ENCODE measurements at regions not wholly inside any gene's neighbourhood (a gene's known extent, or its start where the extent isn't known, plus 50 kb on each side); places are given as distances from the start of the nearest gene placed in this dataset.
A peak's percentile ranks its signal among the peaks of the same experiment; 100 is the strongest.

DNA sequence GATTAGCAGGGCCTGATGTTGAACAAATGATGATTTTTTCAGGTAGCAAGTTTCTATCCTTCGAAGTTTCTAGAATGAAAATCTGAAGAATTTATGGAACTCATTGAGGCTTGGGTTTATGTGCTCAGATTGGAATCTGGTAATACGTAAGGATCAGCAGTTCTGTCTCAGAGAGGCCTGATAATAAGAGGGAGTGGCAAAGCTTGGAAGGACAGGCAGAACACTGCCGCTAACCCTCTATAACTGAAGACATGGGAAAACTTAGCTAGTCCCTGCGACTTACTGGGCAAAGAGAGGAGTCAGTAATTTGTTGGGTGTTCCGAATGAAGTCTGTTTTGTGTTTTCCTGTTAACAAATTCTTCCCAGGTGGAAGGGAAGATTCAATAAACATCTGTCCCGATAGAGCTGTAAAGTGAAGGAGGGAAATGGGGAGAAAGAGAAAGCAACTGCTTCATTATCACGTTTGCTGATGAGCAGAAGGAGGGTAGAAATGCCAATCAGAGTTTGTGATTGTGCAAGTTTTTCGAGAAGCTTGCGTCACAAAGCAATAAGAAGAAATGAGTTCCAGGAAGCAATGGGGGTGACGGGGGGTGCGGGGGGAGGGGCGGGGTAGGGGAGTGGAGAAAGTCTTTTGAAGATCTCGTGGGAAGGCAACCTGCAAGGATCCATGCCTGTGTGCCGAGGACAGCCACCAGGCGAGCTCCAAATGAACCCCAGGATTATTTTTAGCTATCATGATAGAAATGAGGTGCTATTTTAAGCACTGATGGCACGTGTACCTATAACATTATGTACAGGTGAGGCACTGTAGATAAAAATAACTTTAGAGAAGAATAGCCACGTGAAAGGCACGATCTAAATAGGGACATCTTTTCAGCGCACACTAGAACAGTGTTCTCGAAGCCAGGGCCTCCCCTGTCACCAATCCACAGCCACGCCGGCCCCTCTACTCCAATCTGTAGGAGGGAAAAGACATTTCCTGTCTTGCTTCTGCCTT lies 224.1 kb downstream of the FGF9 start:
- WGBS (ENCODE audit: extremely low coverage, insufficient read length, low lambda C conversion rate), result no CpG with 5 or more reads among the region's 22 CpGs
- H2BK12ac ChIP-seq (ENCODE audit: insufficient read length, low read depth, low read length), result no peak overlapping the region
- no peak overlapping the region for H3K23ac ChIP-seq (ENCODE audit: insufficient read length, low read depth, low read length)
- no peak overlapping the region for H3K18ac ChIP-seq (ENCODE audit: insufficient read length, low read depth, low read length)
- H4K91ac ChIP-seq (ENCODE audit: insufficient read length, low read depth, low read length), result no peak overlapping the region
- no peak overlapping the region for H2AFZ ChIP-seq (ENCODE audit: low read length)
- no peak overlapping the region for H3K4me3 Mint-ChIP-seq
- H4K20me1 ChIP-seq (ENCODE audit: control insufficient read depth, insufficient read depth, insufficient read length), result no peaks in the 10 kb centered on the region
- no peak overlapping the region for H3K4ac ChIP-seq (ENCODE audit: low read depth, low read length)
- H3K9me3 Mint-ChIP-seq, result no peaks in the 10 kb centered on the region
- no peak overlapping the region for H4K5ac ChIP-seq (ENCODE audit: insufficient read length, low read depth, low read length)
- peak; percentile 14 for DNase-seq
- no peak overlapping the region for H2BK20ac ChIP-seq (ENCODE audit: low read depth, low read length, poor library complexity, severe bottlenecking)
- no peak overlapping the region for H2AK5ac ChIP-seq (ENCODE audit: insufficient read length, low read length)
- H3K79me2 ChIP-seq (ENCODE audit: insufficient read depth, low read length), result no peaks in the 10 kb centered on the region
- H4K8ac ChIP-seq (replicated peaks; ENCODE audit: insufficient read length, low read depth, low read length), result no peak overlapping the region
- H2BK5ac ChIP-seq (ENCODE audit: insufficient read length, low read length), result no peak overlapping the region
- H3K4me2 ChIP-seq (ENCODE audit: insufficient read depth, insufficient read length, low read length), result no peak overlapping the region
- no peaks in the 10 kb centered on the region for H3K4me1 ChIP-seq (ENCODE audit: insufficient read depth, low read length)
- H3K27ac Mint-ChIP-seq, result no peak overlapping the region
- H3K14ac ChIP-seq (ENCODE audit: insufficient read depth, low read length), result no peak overlapping the region
- no peak overlapping the region for H2BK15ac ChIP-seq (ENCODE audit: low read depth, low read length)
- H3K36me3 Mint-ChIP-seq (ENCODE audit: insufficient read depth in 1 of 3, low read depth in 3 of 3), result no peaks in the 10 kb centered on the region
- H3K27ac ChIP-seq (ENCODE audit: insufficient read length, low read depth, low read length), result no peak overlapping the region
- H3K56ac ChIP-seq (ENCODE audit: insufficient read length, low read depth, low read length), result no peak overlapping the region
- H3K27me3 Mint-ChIP-seq (ENCODE audit: low read depth), result no peaks in the 10 kb centered on the region
- no peak overlapping the region for H2BK120ac ChIP-seq (ENCODE audit: low read depth, low read length, poor library complexity, severe bottlenecking)
- no peaks in the 10 kb centered on the region for H3K79me1 ChIP-seq (ENCODE audit: insufficient read depth, low read depth, low read length, poor library complexity, severe bottlenecking)
- no peaks in the 10 kb centered on the region for H3K23me2 ChIP-seq (ENCODE audit: insufficient read length, low read depth, low read length, poor library complexity, severe bottlenecking)
- H3K9ac ChIP-seq (ENCODE audit: extremely low read depth, insufficient read length, low read length), result no peak overlapping the region
- TF ChIP-seq, protein P1, sequence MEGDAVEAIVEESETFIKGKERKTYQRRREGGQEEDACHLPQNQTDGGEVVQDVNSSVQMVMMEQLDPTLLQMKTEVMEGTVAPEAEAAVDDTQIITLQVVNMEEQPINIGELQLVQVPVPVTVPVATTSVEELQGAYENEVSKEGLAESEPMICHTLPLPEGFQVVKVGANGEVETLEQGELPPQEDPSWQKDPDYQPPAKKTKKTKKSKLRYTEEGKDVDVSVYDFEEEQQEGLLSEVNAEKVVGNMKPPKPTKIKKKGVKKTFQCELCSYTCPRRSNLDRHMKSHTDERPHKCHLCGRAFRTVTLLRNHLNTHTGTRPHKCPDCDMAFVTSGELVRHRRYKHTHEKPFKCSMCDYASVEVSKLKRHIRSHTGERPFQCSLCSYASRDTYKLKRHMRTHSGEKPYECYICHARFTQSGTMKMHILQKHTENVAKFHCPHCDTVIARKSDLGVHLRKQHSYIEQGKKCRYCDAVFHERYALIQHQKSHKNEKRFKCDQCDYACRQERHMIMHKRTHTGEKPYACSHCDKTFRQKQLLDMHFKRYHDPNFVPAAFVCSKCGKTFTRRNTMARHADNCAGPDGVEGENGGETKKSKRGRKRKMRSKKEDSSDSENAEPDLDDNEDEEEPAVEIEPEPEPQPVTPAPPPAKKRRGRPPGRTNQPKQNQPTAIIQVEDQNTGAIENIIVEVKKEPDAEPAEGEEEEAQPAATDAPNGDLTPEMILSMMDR (conservative IDR thresholded peaks at IDR 0.05), result no peak
- no peaks in the 10 kb centered on the region for H3K9me3 ChIP-seq (ENCODE audit: control insufficient read depth, low read depth, low read length)
- no peak overlapping the region for H3T11ph ChIP-seq (ENCODE audit: low read length)
- H3K27me3 ChIP-seq (ENCODE audit: insufficient read depth, low read length), result no peaks in the 10 kb centered on the region
- peaks cover 5 to 17% of the 10 kb centered on the region in 2 experiments for H3K4me1 Mint-ChIP-seq
